ENCODE measurements at regions not wholly inside any gene's neighbourhood (a gene's known extent, or its start where the extent isn't known, plus 50 kb on each side); places are given as distances from the start of the nearest gene placed in this dataset.

DNA sequence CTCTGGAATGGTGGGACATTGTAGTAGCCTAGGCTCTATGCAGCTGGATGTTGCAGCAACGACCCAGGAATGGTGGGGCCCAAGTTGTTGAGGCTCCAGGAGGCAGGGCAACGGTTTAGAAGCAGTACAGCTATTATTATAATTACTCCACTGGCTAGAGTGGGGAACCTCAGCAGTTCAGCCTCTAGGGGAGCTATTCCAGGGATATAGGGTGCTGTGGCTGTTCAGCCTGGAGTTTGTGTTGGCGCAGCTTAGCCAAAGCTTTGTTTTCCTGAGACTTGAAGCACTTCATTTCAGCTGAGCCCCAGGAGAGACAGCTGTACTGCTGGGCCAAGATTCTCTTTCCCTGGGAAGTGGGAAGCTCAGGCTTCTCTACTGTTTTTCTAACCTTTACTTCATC, 1023.0 kb upstream of the ATXN7L3B start:
- DNase-seq (ENCODE audit: extremely low spot score, unreplicated experiment) = no peak
- no peaks in the 10 kb centered on the region for H3K9me3 Mint-ChIP-seq
- H3K27me3 Mint-ChIP-seq = no peaks in the 10 kb centered on the region
- H3K4me3 Mint-ChIP-seq = no peak overlapping the region
- TF ChIP-seq, protein P1, sequence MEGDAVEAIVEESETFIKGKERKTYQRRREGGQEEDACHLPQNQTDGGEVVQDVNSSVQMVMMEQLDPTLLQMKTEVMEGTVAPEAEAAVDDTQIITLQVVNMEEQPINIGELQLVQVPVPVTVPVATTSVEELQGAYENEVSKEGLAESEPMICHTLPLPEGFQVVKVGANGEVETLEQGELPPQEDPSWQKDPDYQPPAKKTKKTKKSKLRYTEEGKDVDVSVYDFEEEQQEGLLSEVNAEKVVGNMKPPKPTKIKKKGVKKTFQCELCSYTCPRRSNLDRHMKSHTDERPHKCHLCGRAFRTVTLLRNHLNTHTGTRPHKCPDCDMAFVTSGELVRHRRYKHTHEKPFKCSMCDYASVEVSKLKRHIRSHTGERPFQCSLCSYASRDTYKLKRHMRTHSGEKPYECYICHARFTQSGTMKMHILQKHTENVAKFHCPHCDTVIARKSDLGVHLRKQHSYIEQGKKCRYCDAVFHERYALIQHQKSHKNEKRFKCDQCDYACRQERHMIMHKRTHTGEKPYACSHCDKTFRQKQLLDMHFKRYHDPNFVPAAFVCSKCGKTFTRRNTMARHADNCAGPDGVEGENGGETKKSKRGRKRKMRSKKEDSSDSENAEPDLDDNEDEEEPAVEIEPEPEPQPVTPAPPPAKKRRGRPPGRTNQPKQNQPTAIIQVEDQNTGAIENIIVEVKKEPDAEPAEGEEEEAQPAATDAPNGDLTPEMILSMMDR (conservative IDR thresholded peaks at IDR 0.05) = peak; percentile 28
- H3K4me1 Mint-ChIP-seq (ENCODE audit: unreplicated experiment) = no peaks in the 10 kb centered on the region
- no peak overlapping the region for H3K27ac Mint-ChIP-seq
- H3K36me3 Mint-ChIP-seq = no peaks in the 10 kb centered on the region

DNA sequence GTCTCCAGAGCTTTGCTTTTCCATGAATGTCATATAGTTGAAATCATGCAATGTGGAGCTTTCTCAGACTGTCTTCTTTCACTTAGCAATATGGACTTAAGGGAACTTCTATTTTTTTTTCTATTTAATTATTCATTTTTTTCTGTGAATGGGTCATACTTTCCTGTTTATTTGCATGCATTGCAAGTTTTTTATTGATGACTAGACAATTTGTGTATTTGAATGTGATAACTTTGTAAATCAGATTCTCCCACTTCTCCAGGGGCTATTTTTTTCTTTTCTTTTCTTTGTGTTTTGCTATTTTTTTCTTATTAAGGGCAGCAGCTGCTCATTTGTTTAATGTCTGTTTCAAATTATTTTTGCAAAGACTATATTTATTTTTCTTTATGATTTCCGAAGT, 1019.8 kb upstream of the ATXN7L3B start:
- no peaks in the 10 kb centered on the region for H3K36me3 Mint-ChIP-seq
- no peaks in the 10 kb centered on the region for H3K27me3 Mint-ChIP-seq
- H3K9me3 Mint-ChIP-seq = no peaks in the 10 kb centered on the region
- H3K4me1 Mint-ChIP-seq (ENCODE audit: unreplicated experiment) = no peaks in the 10 kb centered on the region
- no peak overlapping the region for H3K27ac Mint-ChIP-seq
- DNase-seq (ENCODE audit: extremely low spot score, unreplicated experiment) = no peak
- no peak overlapping the region for H3K4me3 Mint-ChIP-seq
- TF ChIP-seq, protein P1 (conservative IDR thresholded peaks at IDR 0.05) = no peak

DNA sequence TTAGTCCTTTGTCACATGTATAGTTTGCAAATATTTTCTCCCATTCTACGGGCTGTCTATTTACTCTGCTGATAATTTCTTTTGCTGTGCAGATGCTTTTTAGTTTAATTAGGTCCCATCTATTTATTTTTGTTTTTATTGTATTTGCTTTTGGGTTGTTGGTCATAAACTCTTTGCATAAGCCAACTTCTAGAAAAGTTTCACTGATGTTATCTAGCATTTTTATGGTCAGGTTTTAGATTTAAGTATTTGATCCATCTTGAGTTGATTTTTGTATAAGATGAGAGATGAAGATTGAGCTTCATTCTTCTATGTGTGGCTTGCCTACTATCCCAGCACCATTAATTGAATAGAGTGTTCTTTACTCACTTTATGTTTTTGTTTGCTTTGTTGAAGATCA, 1008.4 kb upstream of the ATXN7L3B start:
- no peaks in the 10 kb centered on the region for H3K27me3 Mint-ChIP-seq
- H3K27ac Mint-ChIP-seq = no peak overlapping the region
- peaks cover 8% of the 10 kb centered on the region for H3K9me3 Mint-ChIP-seq
- no peak for DNase-seq (ENCODE audit: extremely low spot score, unreplicated experiment)
- no peak overlapping the region for H3K4me3 Mint-ChIP-seq
- no peaks in the 10 kb centered on the region for H3K36me3 Mint-ChIP-seq
- H3K4me1 Mint-ChIP-seq (ENCODE audit: unreplicated experiment) = peaks cover 5% of the 10 kb centered on the region
- TF ChIP-seq, protein P1 (conservative IDR thresholded peaks at IDR 0.05) = no peak

DNA sequence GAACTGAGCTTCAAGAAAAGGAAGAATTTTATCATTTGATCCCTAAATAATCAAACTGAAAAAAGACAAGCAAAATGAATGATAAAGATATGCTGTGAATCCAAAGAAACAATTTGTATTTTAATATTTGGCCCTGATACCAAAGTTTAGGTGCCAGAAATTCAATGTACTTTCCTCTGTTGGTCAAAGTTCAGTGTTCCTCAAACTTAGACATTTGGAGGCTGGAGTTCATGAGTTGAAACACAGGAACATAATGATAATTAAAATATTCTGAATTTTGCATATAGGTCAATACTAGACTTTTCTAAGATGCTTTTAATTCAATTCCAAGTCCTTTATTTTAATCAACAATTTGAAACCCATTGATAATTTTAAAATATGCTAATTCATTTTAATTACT, 1007.7 kb upstream of the ATXN7L3B start:
- Mint-ChIP-seq H3K4me3 (no peak overlapping the region), H3K27ac (no peak overlapping the region), H3K36me3 (no peaks in the 10 kb centered on the region), H3K4me1 (ENCODE audit: unreplicated experiment) (peaks cover 5% of the 10 kb centered on the region), H3K9me3 (peaks cover 5% of the 10 kb centered on the region), H3K27me3 (no peaks in the 10 kb centered on the region)
- no peak for DNase-seq (ENCODE audit: extremely low spot score, unreplicated experiment)
- TF ChIP-seq, protein P1 (conservative IDR thresholded peaks at IDR 0.05) = no peak

DNA sequence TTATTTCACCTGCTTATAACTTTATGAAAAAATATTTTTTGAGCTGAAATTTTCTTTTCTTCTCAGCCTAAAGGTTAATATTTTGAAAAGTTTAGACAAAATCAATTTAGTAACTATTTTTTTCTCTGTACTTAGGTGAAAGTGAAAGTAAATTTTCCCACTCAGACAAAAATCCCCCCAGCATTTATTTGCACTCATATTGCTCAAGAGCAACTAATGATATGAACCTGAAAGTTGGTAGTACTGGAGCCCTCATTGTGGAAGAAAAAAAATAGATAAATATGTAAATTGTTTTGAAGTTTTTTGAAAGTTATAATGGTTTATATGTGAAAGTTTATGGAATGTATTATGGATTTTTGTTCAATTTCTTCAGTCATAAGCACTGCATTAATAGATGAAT, 1005.9 kb upstream of the ATXN7L3B start:
- H3K27ac Mint-ChIP-seq = no peak overlapping the region
- H3K36me3 Mint-ChIP-seq = no peaks in the 10 kb centered on the region
- peaks cover 5% of the 10 kb centered on the region for H3K4me1 Mint-ChIP-seq (ENCODE audit: unreplicated experiment)
- DNase-seq (ENCODE audit: extremely low spot score, unreplicated experiment) = no peak
- TF ChIP-seq, protein P1 (conservative IDR thresholded peaks at IDR 0.05) = no peak
- peaks cover 5% of the 10 kb centered on the region for H3K9me3 Mint-ChIP-seq
- no peaks in the 10 kb centered on the region for H3K27me3 Mint-ChIP-seq
- no peak overlapping the region for H3K4me3 Mint-ChIP-seq

DNA sequence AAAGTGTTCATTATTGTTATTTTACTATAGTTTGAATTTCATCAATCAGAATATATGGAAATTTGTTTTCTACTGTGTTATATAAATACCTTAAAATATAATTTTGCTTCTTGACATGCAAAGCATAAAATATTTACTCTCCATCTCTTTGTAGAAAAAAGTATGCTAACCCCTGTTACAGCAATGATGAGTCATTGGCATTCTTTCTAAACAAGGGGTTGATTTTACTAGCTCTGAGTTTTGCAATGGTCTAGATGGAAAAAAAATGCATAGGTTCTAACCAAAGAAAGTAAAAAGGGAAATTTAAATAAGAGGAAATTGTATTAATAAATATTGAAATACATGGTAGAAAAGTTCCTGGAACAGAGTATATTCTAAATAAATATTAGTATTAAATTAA, 990.2 kb upstream of the ATXN7L3B start:
- no peaks in the 10 kb centered on the region for H3K27me3 Mint-ChIP-seq
- no peaks in the 10 kb centered on the region for H3K4me1 Mint-ChIP-seq (ENCODE audit: unreplicated experiment)
- H3K27ac Mint-ChIP-seq = no peak overlapping the region
- no peaks in the 10 kb centered on the region for H3K9me3 Mint-ChIP-seq
- H3K4me3 Mint-ChIP-seq = no peak overlapping the region
- DNase-seq (ENCODE audit: extremely low spot score, unreplicated experiment) = no peak
- no peaks in the 10 kb centered on the region for H3K36me3 Mint-ChIP-seq
- TF ChIP-seq, protein P1 (conservative IDR thresholded peaks at IDR 0.05) = no peak

Measured in type B pancreatic cell (in vitro differentiated cells).